Ishikawa (cell line): ENCODE measurements at regions not wholly inside any gene's neighbourhood (a gene's known extent, or its start where the extent isn't known, plus 50 kb on each side); places are given as distances from the start of the nearest gene placed in this dataset.

Experiments
- CEBPB ChIP-seq: IDR thresholded peaks from 2 replicates; pipeline ENCODE4 v1.6.1; 2012
- CREB1 ChIP-seq: IDR thresholded peaks from 2 replicates; pipeline ENCODE4 v1.6.1; 2012; ENCODE audit warnings: low read depth
- EGR1 ChIP-seq: IDR thresholded peaks from 2 replicates; pipeline ENCODE4 v1.6.1; 2012
- EP300 ChIP-seq: IDR thresholded peaks from 2 replicates; pipeline ENCODE4 v1.6.1; 2012; ENCODE audit warnings: borderline replicate concordance
- FOXM1 ChIP-seq: IDR thresholded peaks from 2 replicates; pipeline ENCODE4 v1.6.1; 2012; ENCODE audit warnings: low read depth, borderline replicate concordance
- MAX ChIP-seq: IDR thresholded peaks from 2 replicates; pipeline ENCODE4 v1.6.1; 2012
- RAD21 ChIP-seq: IDR thresholded peaks from 2 replicates; pipeline ENCODE4 v1.6.1; 2012; ENCODE audit warnings: low read depth
- REST ChIP-seq: IDR thresholded peaks from 2 replicates; pipeline ENCODE4 v1.6.1; 2012; ENCODE audit warnings: low read depth, mild to moderate bottlenecking
- TAF1 ChIP-seq: IDR thresholded peaks from 2 replicates; pipeline ENCODE4 v1.6.1; 2012; ENCODE audit warnings: low read depth, mild to moderate bottlenecking

GRCh38 chr12:45577844-45578399 lies 151.6 kb upstream of the ARID2 start:
- TF ChIP-seq FOXM1 = no peak
- TF ChIP-seq TAF1 = no peak
- no peak for TF ChIP-seq CREB1
- no peak for TF ChIP-seq MAX
- no peak for TF ChIP-seq REST
- TF ChIP-seq CEBPB = no peak
- TF ChIP-seq RAD21 = no peak
- no peak for TF ChIP-seq EGR1
- no peak for TF ChIP-seq EP300
